ENCODE measurements at regions not wholly inside any gene's neighbourhood (a gene's known extent, or its start where the extent isn't known, plus 50 kb on each side); places are given as distances from the start of the nearest gene placed in this dataset.

DNA sequence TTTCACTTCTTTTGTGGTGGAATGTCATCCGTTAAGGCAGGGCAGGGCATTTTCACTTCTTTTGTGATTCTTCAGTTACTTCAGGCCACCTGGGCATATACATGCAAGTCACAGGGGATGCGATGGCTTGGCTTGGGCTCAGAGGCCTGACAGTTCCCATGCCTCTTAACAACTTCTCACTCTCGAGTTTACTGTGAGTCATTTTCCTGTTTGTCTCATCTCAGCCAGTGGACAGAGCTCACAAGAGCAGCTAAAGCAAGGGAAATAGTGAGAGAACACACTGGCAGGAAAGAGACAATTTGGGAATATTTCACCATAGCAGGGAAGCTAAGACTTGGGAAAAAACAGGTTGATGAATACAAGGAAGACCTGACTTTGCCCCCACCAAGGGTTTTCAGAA lies 1275.7 kb downstream of the NLGN4Y start:
- TF ChIP-seq, protein P1, sequence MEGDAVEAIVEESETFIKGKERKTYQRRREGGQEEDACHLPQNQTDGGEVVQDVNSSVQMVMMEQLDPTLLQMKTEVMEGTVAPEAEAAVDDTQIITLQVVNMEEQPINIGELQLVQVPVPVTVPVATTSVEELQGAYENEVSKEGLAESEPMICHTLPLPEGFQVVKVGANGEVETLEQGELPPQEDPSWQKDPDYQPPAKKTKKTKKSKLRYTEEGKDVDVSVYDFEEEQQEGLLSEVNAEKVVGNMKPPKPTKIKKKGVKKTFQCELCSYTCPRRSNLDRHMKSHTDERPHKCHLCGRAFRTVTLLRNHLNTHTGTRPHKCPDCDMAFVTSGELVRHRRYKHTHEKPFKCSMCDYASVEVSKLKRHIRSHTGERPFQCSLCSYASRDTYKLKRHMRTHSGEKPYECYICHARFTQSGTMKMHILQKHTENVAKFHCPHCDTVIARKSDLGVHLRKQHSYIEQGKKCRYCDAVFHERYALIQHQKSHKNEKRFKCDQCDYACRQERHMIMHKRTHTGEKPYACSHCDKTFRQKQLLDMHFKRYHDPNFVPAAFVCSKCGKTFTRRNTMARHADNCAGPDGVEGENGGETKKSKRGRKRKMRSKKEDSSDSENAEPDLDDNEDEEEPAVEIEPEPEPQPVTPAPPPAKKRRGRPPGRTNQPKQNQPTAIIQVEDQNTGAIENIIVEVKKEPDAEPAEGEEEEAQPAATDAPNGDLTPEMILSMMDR (IDR thresholded peaks at IDR 0.05; ENCODE audit: borderline replicate concordance, extremely low read depth, low read length, poor library complexity, severe bottlenecking): no peak
- no peak for TF ChIP-seq EZH2 (IDR thresholded peaks at IDR 0.05; ENCODE audit: borderline replicate concordance, low read depth, low read length, severe bottlenecking)
